ENCODE measurements at regions not wholly inside any gene's neighbourhood (a gene's known extent, or its start where the extent isn't known, plus 50 kb on each side); places are given as distances from the start of the nearest gene placed in this dataset.
A peak's percentile ranks its signal among the peaks of the same experiment; 100 is the strongest.
"Not testable (repeated sequence)": the region's sequence is repeated elsewhere in the genome, so short reads cannot be mapped to it uniquely, and the experiment has no call there.

GRCh38 chr5:110255194-110255593 lies 471.3 kb downstream of the TMEM232 start:
- no peak for DNase-seq

GRCh38 chr5:110256298-110256697 lies 470.2 kb downstream of the TMEM232 start:
- DNase-seq = peak in 1 of 3 experiments; percentile 3

GRCh38 chr5:110257971-110258370 lies 468.5 kb downstream of the TMEM232 start:
- peak in 1 of 3 experiments; percentile 5 for DNase-seq

GRCh38 chr5:110258460-110259216 lies 467.8 kb downstream of the TMEM232 start:
- peak in 2 of 3 experiments; percentile 15 to 56 for DNase-seq

GRCh38 chr5:110262749-110263148 lies 463.7 kb downstream of the TMEM232 start:
- DNase-seq = no peak

GRCh38 chr5:110264661-110265060 lies 461.8 kb downstream of the TMEM232 start:
- DNase-seq = no peak

- DNase-seq = no peak
Observed at GRCh38 chr5:110265162-110265561, 461.3 kb downstream of the TMEM232 start.

GRCh38 chr5:110267714-110268113 lies 458.8 kb downstream of the TMEM232 start:
- no peak for DNase-seq

- DNase-seq = no peak
Observed at GRCh38 chr5:110268283-110268682, 458.2 kb downstream of the TMEM232 start.

- no peak for DNase-seq
Observed at GRCh38 chr5:110268985-110269384, 457.5 kb downstream of the TMEM232 start.

GRCh38 chr5:110269478-110270142 lies 456.9 kb downstream of the TMEM232 start:
- no peak for DNase-seq

GRCh38 chr5:110275878-110276277 lies 450.6 kb downstream of the TMEM232 start:
- DNase-seq = no peak

GRCh38 chr5:110278449-110278848 lies 448.0 kb downstream of the TMEM232 start:
- not testable (repeated sequence) for DNase-seq

- DNase-seq = not testable (repeated sequence)
Observed at GRCh38 chr5:110284121-110284520, 442.4 kb downstream of the TMEM232 start.

- no peak for DNase-seq
Observed at GRCh38 chr5:110288766-110289511, 437.5 kb downstream of the TMEM232 start.

- DNase-seq = no peak
Observed at GRCh38 chr5:110289512-110289810, 437.0 kb downstream of the TMEM232 start.

- DNase-seq = no peak
Observed at GRCh38 chr5:110290542-110290941, 435.9 kb downstream of the TMEM232 start.

GRCh38 chr5:110294281-110294680 lies 432.2 kb downstream of the TMEM232 start:
- DNase-seq = no peak

GRCh38 chr5:110297152-110297670 lies 429.3 kb downstream of the TMEM232 start:
- DNase-seq = peak in 2 of 3 experiments; percentile 4 to 69

GRCh38 chr5:110304176-110304575 lies 422.3 kb downstream of the TMEM232 start:
- no peak for DNase-seq

- DNase-seq = no peak
Observed at GRCh38 chr5:110306650-110307049, 419.8 kb downstream of the TMEM232 start.

- DNase-seq = no peak
Observed at GRCh38 chr5:110309222-110309621, 417.2 kb downstream of the TMEM232 start.

GRCh38 chr5:110316566-110316965 lies 409.9 kb downstream of the TMEM232 start:
- not testable (repeated sequence) for DNase-seq

- no peak for DNase-seq
Observed at GRCh38 chr5:110321117-110321516, 405.4 kb downstream of the TMEM232 start.
